Left lung (tissue), 4 donors: ENCODE measurements at regions not wholly inside any gene's neighbourhood (a gene's known extent, or its start where the extent isn't known, plus 50 kb on each side); places are given as distances from the start of the nearest gene placed in this dataset.

ENCODE experiments used
- ATAC-seq: fragments of 200-7000 bp; cut with Tn5 transposase; one replicate; pipeline ENCODE4 v1.9.1; 2020; ENCODE audit warnings: moderate library complexity
- DNase-seq, 4 donors: peaks; one replicate each; pipeline ENCODE4 v3.0.0-alpha.2; 2013 to 2020
- H3K27ac ChIP-seq, 2 donors: fragments of 200-600 bp; sonication (generic) in 1 of 2; one replicate each; pipeline versions ENCODE4 v1.5.0 to v1.8.0; 2020 to 2021
- H3K27me3 ChIP-seq, 2 donors: fragments of 200-600 bp; sonication (generic) in 1 of 2; one replicate each; pipeline versions ENCODE4 v1.5.0 to v1.8.0; 2020 to 2021
- H3K36me3 ChIP-seq, 2 donors: fragments of 200-600 bp; sonication (generic) in 1 of 2; one replicate each; pipeline versions ENCODE4 v1.5.0 to v1.8.0; 2020 to 2021
- H3K4me1 ChIP-seq, 2 donors: fragments of 200-600 bp; one replicate each; pipeline ENCODE4 v1.8.0; 2021
- H3K4me3 ChIP-seq, 2 donors: fragments of 200-600 bp; sonication (generic) in 1 of 2; one replicate each; pipeline versions ENCODE4 v1.5.0 to v1.8.0; 2020 to 2021; ENCODE audit warnings: mild to moderate bottlenecking in 1 of 2
- H3K9me3 ChIP-seq, 2 donors: fragments of 200-600 bp; sonication (generic) in 1 of 2; one replicate each; pipeline versions ENCODE4 v1.5.0 to v1.8.0; 2020 to 2021
- CTCF ChIP-seq, 2 donors: fragments of 200-600 bp; sonication (generic) in 1 of 2; IDR thresholded peaks; one replicate each; pipeline versions ENCODE4 v1.5.0 to v1.8.0; 2021; ENCODE audit warnings: antibody characterized with exemption in 2 of 2
- intact Hi-C, 2 donors: fragments of 100-400 bp; cut with DNase I; formaldehyde crosslinking; loops; one replicate each; pipeline versions ENCODE4 v1.11.2 to v1.14.2; 2022
- donor health status: DM: no; HTN: yes; CAD: no.
- donor health status: DM: no; HTN: no; CAD: no.

GRCh38 chr13:31674051-31674450, 65.3 kb upstream of the RXFP2 start:
- no peaks in the 10 kb centered on the region for H3K36me3 ChIP-seq
- no peaks in the 10 kb centered on the region for H3K27me3 ChIP-seq
- H3K4me1 ChIP-seq = no peaks in the 10 kb centered on the region
- H3K9me3 ChIP-seq = no peaks in the 10 kb centered on the region
- intact Hi-C loops = no loop called here
- ATAC-seq (no peak), DNase-seq (no peak)
- H3K4me3 ChIP-seq = no peak overlapping the region
- no peak for TF ChIP-seq CTCF (IDR thresholded peaks at IDR 0.05)
- no peak overlapping the region for H3K27ac ChIP-seq

GRCh38 chr13:31675440-31675953, 63.8 kb upstream of the RXFP2 start:
- Histone ChIP-seq H3K27me3 (no peaks in the 10 kb centered on the region), H3K36me3 (no peaks in the 10 kb centered on the region), H3K9me3 (no peaks in the 10 kb centered on the region), H3K27ac (no peak overlapping the region), H3K4me3 (no peak overlapping the region), H3K4me1 (no peaks in the 10 kb centered on the region)
- no peak for DNase-seq
- ATAC-seq = no peak
- intact Hi-C loops = no loop called here
- no peak for TF ChIP-seq CTCF (IDR thresholded peaks at IDR 0.05)

GRCh38 chr13:31681133-31681532, 58.2 kb upstream of the RXFP2 start:
- no peak for ATAC-seq
- intact Hi-C loops = no loop called here

GRCh38 chr13:31684466-31684865, 54.9 kb upstream of the RXFP2 start:
- H3K9me3 ChIP-seq = no peaks in the 10 kb centered on the region
- H3K27me3 ChIP-seq = no peaks in the 10 kb centered on the region
- no peaks in the 10 kb centered on the region for H3K36me3 ChIP-seq
- ATAC-seq (no peak), DNase-seq (no peak)
- intact Hi-C loops = no loop called here
- H3K4me1 ChIP-seq = no peaks in the 10 kb centered on the region
- TF ChIP-seq CTCF (IDR thresholded peaks at IDR 0.05) = no peak
- H3K4me3 ChIP-seq = no peak overlapping the region
- H3K27ac ChIP-seq = no peak overlapping the region

More at GRCh38 chr13:31681133-31681532, 58.2 kb upstream of the RXFP2 start:
- Histone ChIP-seq H3K36me3 (no peaks in the 10 kb centered on the region), H3K4me3 (no peak overlapping the region), H3K4me1 (no peaks in the 10 kb centered on the region), H3K27me3 (no peaks in the 10 kb centered on the region), H3K27ac (no peak overlapping the region), H3K9me3 (no peaks in the 10 kb centered on the region)
- DNase-seq = no peak
- no peak for TF ChIP-seq CTCF (IDR thresholded peaks at IDR 0.05)

GRCh38 chr13:31686670-31687425, 52.5 kb upstream of the RXFP2 start:
- H3K27me3 ChIP-seq = no peaks in the 10 kb centered on the region
- no peaks in the 10 kb centered on the region for H3K4me1 ChIP-seq
- intact Hi-C loops = no loop called here
- no peaks in the 10 kb centered on the region for H3K36me3 ChIP-seq
- H3K27ac ChIP-seq = no peak overlapping the region
- no peaks in the 10 kb centered on the region for H3K9me3 ChIP-seq
- no peak overlapping the region for H3K4me3 ChIP-seq
- TF ChIP-seq CTCF (IDR thresholded peaks at IDR 0.05) = no peak
- ATAC-seq (no peak), DNase-seq (no peak)
